ENCODE measurements at regions not wholly inside any gene's neighbourhood (a gene's known extent, or its start where the extent isn't known, plus 50 kb on each side); places are given as distances from the start of the nearest gene placed in this dataset.

GRCh38 chr17:13127921-13128602, 110.2 kb upstream of the ELAC2 start:
- TF ChIP-seq CTCF (IDR thresholded peaks at IDR 0.05; ENCODE audit: extremely low read depth in 1 of 2, insufficient read depth in 1 of 2, low read depth in 1 of 2, low read length in 2 of 2), result no peak
- TF ChIP-seq POLR2AphosphoS5 (IDR thresholded peaks at IDR 0.05; ENCODE audit: insufficient read depth, low read depth, low read length), result no peak

All from endothelial cell of umbilical vein (primary cell).